ENCODE measurements at regions not wholly inside any gene's neighbourhood (a gene's known extent, or its start where the extent isn't known, plus 50 kb on each side); places are given as distances from the start of the nearest gene placed in this dataset.

- TF ChIP-seq EP300 (IDR thresholded peaks at IDR 0.05) = no peak
- TF ChIP-seq, protein P1, sequence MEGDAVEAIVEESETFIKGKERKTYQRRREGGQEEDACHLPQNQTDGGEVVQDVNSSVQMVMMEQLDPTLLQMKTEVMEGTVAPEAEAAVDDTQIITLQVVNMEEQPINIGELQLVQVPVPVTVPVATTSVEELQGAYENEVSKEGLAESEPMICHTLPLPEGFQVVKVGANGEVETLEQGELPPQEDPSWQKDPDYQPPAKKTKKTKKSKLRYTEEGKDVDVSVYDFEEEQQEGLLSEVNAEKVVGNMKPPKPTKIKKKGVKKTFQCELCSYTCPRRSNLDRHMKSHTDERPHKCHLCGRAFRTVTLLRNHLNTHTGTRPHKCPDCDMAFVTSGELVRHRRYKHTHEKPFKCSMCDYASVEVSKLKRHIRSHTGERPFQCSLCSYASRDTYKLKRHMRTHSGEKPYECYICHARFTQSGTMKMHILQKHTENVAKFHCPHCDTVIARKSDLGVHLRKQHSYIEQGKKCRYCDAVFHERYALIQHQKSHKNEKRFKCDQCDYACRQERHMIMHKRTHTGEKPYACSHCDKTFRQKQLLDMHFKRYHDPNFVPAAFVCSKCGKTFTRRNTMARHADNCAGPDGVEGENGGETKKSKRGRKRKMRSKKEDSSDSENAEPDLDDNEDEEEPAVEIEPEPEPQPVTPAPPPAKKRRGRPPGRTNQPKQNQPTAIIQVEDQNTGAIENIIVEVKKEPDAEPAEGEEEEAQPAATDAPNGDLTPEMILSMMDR (IDR thresholded peaks at IDR 0.05) = no peak
Observed at GRCh38 chr13:107422421-107422820, 792.9 kb downstream of the LIG4 start.
